ENCODE measurements at regions not wholly inside any gene's neighbourhood (a gene's known extent, or its start where the extent isn't known, plus 50 kb on each side); places are given as distances from the start of the nearest gene placed in this dataset.

DNA sequence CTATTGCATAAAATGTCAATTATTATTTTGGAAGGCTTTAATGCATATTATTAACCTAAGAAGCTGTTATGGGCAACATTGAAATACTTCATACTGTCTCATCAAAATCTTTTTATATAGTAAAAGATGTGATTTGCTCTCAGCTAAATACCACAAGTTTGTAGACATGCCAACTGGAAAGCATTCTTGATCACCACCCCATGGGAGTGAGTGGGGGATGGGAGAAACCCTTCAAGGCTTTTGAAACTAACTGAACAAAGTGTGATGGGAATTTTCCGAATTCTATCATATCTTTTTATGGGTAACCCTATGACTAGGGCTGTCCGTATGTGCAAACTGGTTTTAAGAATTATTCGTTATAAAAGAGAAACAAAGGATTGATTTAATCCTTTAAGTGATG lies 377.3 kb upstream of the JAG1 start:
- peaks cover 3% of the 10 kb centered on the region for H3K9me3 Mint-ChIP-seq
- H3K27me3 Mint-ChIP-seq (ENCODE audit: low read depth), result no peaks in the 10 kb centered on the region
- TF ChIP-seq, protein P1, sequence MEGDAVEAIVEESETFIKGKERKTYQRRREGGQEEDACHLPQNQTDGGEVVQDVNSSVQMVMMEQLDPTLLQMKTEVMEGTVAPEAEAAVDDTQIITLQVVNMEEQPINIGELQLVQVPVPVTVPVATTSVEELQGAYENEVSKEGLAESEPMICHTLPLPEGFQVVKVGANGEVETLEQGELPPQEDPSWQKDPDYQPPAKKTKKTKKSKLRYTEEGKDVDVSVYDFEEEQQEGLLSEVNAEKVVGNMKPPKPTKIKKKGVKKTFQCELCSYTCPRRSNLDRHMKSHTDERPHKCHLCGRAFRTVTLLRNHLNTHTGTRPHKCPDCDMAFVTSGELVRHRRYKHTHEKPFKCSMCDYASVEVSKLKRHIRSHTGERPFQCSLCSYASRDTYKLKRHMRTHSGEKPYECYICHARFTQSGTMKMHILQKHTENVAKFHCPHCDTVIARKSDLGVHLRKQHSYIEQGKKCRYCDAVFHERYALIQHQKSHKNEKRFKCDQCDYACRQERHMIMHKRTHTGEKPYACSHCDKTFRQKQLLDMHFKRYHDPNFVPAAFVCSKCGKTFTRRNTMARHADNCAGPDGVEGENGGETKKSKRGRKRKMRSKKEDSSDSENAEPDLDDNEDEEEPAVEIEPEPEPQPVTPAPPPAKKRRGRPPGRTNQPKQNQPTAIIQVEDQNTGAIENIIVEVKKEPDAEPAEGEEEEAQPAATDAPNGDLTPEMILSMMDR (conservative IDR thresholded peaks at IDR 0.05), result no peak
- H3K4me3 Mint-ChIP-seq, result no peak overlapping the region
- H3K4me1 Mint-ChIP-seq, result peaks cover 7% of the 10 kb centered on the region
- H3K27ac Mint-ChIP-seq (ENCODE audit: unreplicated experiment), result no peak overlapping the region
- no peaks in the 10 kb centered on the region for H3K36me3 Mint-ChIP-seq (ENCODE audit: low read depth)
- no peak for DNase-seq (ENCODE audit: low read depth, low spot score)

DNA sequence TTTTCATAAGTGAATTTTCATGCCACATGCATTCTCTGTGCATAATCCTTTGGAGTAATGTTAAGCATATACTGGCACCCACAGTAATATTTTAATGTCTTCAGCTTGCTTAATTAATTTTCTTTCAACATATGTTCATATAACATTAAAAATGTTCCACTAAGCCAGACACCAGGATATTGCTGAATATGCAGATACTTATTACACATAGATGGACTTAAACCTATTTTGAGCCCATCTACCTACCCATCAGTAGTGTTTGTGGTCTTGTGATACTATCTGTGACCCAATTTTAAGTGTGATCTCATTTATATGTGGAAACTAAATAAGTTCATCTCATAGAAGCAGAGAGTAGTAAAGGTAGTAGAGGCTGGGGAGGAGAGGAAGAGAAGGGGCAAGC lies 379.5 kb upstream of the JAG1 start:
- Mint-ChIP-seq H3K36me3 (ENCODE audit: low read depth) (no peaks in the 10 kb centered on the region), H3K27me3 (ENCODE audit: low read depth) (no peaks in the 10 kb centered on the region), H3K4me3 (no peak overlapping the region), H3K4me1 (peaks cover 4% of the 10 kb centered on the region), H3K27ac (ENCODE audit: unreplicated experiment) (no peak overlapping the region), H3K9me3 (peaks cover 8% of the 10 kb centered on the region)
- DNase-seq (ENCODE audit: low read depth, low spot score), result no peak
- TF ChIP-seq, protein P1 (conservative IDR thresholded peaks at IDR 0.05), result no peak

DNA sequence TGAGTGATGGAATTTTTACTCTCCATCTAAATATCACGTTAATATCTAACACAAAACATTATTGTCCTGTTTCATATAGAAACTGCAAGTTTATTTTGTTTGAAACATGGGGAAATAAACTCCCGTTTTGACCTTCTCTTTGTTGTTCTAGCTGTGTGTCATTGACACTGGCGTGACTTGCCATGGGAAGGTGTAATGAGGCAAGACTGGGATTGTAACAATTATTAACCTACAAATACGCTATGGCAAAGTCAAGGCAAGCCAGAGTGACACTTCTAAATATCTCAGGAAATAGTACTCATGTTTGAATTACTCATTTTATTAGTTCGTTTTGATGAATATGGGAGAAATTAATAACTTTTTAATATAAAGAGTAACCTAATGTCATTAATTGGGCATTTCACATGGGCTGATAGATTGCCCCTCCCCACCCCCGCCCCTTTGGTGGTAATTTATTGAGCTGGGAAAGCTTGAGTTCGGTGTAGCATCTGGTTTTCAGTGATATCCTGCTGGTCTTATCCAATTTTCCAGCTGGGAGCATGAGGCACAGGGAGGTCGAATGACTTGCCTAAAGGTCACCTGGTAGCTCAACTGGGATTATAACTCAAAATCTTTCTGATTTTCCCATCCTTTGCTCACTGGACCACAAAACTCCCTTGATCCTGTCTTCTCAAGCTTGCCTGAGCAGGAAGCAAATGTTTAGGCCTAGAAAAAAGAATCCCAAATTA lies 380.6 kb upstream of the JAG1 start:
- no peaks in the 10 kb centered on the region for H3K36me3 Mint-ChIP-seq (ENCODE audit: low read depth)
- peaks cover 8% of the 10 kb centered on the region for H3K9me3 Mint-ChIP-seq
- H3K4me3 Mint-ChIP-seq, result no peak overlapping the region
- no peak for DNase-seq (ENCODE audit: low read depth, low spot score)
- no peak overlapping the region for H3K27ac Mint-ChIP-seq (ENCODE audit: unreplicated experiment)
- peaks cover 14% of the 10 kb centered on the region for H3K4me1 Mint-ChIP-seq
- TF ChIP-seq, protein P1 (conservative IDR thresholded peaks at IDR 0.05), result no peak
- no peaks in the 10 kb centered on the region for H3K27me3 Mint-ChIP-seq (ENCODE audit: low read depth)

DNA sequence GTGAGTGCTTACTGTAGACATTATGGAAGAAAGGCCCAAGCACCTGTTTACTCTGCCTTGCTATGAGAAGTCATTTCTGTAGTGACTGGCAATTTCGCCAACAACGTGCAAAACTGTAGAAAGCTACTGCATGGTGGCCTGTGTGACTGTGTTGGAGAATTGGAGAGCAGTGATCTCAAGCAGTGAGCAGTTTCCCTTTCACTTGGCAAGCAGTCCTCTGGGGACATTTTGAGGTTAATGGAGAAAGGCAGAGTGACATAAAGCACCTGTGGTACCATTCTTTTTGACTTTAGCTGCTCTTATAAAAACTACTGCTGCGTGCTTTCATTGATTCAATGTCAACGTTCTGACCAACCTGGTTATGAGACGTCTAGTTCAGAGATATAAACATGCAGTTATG lies 382.6 kb upstream of the JAG1 start:
- no peaks in the 10 kb centered on the region for H3K36me3 Mint-ChIP-seq (ENCODE audit: low read depth)
- TF ChIP-seq, protein P1 (conservative IDR thresholded peaks at IDR 0.05), result no peak
- H3K9me3 Mint-ChIP-seq, result peaks cover 8% of the 10 kb centered on the region
- no peak overlapping the region for H3K4me3 Mint-ChIP-seq
- peaks cover 19% of the 10 kb centered on the region for H3K4me1 Mint-ChIP-seq
- H3K27ac Mint-ChIP-seq (ENCODE audit: unreplicated experiment), result no peak overlapping the region
- DNase-seq (ENCODE audit: low read depth, low spot score), result no peak
- no peaks in the 10 kb centered on the region for H3K27me3 Mint-ChIP-seq (ENCODE audit: low read depth)

DNA sequence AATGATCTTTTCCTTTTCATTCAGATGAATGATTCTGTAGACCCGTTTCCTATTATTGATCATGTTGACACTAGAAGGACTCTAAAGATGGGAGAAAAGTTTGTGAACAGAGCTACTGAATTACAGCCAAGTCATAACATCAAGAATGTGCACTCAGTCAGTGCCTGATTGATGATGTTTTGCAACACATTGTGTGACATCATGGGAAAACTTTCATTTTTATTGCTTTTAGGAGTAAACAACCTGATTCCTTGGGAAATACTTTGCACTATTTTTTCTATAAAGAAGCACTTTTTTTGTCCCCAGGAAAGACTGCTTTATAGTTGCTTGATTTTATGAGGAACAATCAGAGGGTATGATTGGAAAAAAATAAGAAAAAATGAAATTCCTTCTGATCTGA lies 383.8 kb upstream of the JAG1 start:
- Mint-ChIP-seq H3K27ac (ENCODE audit: unreplicated experiment) (no peak overlapping the region), H3K4me1 (peaks cover 19% of the 10 kb centered on the region), H3K9me3 (peaks cover 8% of the 10 kb centered on the region), H3K36me3 (ENCODE audit: low read depth) (no peaks in the 10 kb centered on the region), H3K27me3 (ENCODE audit: low read depth) (no peaks in the 10 kb centered on the region), H3K4me3 (no peak overlapping the region)
- no peak for DNase-seq (ENCODE audit: low read depth, low spot score)
- TF ChIP-seq, protein P1 (conservative IDR thresholded peaks at IDR 0.05), result no peak

Data from neural crest cell (in vitro differentiated cells).